ENCODE measurements at regions not wholly inside any gene's neighbourhood (a gene's known extent, or its start where the extent isn't known, plus 50 kb on each side); places are given as distances from the start of the nearest gene placed in this dataset.

DNA sequence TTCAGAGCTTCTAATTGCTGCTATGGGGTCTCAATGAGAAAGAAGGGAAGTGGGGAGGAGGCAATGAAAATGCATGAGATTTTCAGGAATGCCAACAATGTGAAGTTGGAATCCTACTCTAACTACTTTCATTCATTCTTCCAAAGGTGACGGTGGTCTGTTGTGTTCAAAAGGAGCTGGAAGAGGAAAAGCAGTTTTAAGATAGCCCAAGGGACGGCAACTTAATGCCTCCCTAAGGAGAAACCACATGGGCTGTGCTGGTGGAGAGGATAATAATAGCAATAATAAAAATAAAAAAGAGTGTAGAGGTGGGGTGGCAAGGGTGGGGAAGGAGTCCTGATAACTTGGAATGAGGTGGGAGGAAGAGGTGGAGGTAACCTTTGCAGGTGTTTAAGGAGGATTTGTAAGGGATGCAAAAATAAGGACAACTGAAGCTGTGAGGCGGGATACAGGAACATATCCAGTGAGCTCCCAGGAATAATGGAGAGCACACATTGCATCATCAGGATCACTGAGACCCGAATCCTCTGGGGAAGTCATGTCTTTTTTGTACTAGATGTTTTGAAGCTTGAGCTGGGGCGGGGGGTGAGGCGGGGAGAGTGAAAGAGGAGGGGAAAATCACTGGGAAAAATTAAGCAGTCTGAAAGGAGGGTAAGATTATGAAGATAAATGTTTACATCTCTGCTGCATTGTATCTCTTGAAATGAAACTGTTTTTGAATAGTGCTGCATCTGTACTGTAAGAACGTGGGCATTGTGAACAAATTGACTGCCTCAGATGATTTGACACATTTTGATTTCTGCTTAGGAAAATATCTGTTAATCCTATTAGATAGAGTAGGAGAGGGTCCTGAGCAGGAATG is 120.1 kb upstream of the TMEM161B start:
- Histone ChIP-seq H3K27ac (no peak overlapping the region), H3K4me3 (no peak overlapping the region)

DNA sequence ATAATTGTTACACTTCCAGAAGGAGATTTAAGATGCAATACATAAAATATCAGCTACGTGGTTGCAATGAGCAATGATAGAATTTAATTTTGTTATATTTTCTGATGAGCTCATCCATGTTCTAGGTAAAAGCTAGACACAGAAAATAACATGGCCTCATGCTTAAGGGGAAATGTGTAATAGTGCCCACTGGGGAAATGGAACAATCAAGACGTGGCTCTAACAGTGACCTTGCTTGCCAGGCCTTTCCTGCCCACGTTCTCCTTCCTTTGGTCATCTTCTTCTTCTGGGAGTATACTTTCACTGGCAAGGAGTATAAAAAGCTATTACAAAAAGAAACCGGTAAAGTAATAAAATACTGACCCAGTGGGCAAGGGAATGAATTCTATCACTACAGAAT is 116.2 kb upstream of the TMEM161B start:
- Histone ChIP-seq H3K27ac (no peak overlapping the region), H3K4me3 (no peak overlapping the region)

DNA sequence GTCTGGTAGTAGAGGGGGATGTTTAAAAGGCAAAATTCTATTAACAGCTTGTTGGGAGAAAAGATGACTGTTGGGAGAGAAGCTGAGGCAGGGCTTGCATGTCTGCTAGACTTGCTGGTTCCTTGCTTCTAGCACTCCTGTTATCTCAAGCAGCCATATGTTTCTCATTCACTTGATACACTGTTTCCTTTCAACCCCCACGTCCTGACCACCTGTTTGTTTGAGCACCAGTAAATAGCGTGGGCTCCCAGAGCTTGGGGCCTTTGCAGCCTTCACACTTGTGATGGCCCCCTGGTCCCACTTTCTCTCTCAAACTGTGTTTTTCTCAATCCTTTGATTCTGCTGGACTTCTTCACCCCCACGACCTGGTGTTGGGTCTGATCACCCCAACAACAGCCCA is 111.7 kb upstream of the TMEM161B start:
- H3K27ac ChIP-seq = no peak overlapping the region
- no peak overlapping the region for H3K4me3 ChIP-seq

DNA sequence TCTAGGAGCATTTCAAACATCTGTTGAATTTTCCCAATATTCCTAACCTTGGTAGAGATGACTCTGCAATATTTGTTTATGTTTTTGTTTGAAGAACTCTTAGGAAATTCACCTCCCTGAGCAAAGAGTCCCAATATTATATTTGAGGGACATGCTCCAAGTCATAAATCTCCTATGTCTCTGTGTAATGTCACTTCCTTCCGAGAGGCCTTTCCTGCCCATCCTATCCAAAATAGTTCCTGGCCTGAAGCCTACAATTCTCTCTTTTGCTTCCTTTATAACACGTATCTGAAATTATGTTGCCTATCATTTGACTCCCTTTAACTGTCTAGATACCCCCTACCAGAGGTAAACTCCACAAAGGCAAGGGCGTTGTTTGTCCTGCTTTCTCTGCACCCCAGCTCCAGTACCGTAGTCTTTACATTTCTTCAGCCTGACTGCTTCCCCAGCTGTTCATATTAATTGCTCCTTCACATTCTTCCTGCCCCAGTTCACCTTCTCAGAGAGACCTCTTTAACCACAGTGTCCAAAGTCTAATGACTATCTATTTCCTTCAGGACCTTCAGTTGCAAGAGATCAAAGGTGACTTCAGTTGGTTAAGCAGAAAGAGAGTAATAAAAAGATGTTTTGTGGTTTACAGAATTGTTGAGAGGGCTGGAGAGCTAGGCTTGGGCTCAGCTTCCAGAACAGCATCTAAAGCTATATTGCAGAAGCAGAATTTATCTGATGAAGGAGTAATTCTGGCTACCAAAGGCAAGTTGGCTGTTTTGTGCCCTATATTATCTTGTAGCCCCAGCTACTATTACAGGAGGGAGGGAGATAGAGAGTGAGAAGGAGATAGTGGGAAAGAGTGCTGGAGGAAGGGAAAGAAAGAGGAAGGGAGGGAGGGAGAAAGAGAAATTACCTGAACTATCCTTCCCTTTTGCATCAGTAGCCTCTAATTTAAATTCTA is 109.3 kb upstream of the TMEM161B start:
- H3K4me3 ChIP-seq = no peak overlapping the region
- H3K27ac ChIP-seq = no peak overlapping the region

DNA sequence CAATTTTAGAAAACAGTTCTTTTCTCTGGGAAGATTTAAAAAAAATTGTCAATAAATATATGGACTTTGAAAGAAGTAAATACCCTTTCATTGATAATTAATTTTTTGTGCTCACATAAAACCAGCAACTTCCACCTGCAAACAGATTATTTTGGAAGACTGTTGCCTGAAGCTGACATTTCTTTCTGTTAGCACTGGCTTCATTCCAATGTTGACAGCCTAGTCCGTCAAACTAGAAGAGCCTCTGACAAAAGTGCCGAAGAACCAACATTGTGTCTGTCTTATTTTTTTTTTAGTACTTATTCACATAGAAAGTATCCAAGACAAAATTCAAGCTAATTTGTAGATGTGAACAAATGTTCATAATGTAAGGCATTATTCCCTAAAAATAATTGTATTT is 108.6 kb upstream of the TMEM161B start:
- H3K27ac ChIP-seq = no peak overlapping the region
- no peak overlapping the region for H3K4me3 ChIP-seq

DNA sequence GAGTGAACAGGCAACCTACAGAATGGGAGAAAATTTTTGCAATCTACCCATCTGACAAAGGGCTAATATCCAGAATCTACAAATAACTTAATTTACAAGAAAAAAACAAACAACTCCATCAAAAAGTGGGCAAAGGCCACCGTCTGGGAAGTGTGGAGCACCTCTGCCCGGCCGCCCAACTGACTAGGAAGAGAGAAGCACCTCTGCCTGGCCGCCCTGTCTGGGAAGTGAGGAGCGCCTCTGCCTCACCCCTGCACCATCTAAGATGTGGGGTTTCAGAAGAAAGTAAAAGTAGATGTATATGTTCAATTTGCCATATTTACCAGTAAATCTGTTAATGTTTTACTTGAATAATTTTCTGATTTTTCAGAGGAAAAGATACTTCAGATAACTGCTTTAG is 108.1 kb upstream of the TMEM161B start:
- H3K27ac ChIP-seq = no peak overlapping the region
- H3K4me3 ChIP-seq = no peak overlapping the region

DNA sequence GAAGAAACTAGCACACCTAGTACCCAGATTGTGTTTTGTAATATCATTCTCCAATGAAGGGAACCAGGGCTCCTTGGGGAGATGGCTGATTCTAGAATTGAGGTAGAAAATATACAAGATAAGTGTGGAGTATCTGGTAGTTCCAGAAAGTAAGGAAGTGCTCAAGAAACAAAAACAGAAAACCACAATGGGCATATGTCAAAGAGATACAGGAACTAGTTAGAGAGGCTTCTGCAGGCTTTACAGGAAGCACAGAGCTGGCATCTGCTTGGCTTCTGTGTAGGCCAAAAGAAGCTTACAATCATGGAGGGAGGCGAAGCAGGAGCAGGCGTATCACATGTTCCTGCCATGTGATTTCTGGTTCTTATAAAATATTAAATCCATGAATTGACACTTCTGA is 105.7 kb upstream of the TMEM161B start:
- Histone ChIP-seq H3K27ac (no peak overlapping the region), H3K4me3 (no peak overlapping the region)

DNA sequence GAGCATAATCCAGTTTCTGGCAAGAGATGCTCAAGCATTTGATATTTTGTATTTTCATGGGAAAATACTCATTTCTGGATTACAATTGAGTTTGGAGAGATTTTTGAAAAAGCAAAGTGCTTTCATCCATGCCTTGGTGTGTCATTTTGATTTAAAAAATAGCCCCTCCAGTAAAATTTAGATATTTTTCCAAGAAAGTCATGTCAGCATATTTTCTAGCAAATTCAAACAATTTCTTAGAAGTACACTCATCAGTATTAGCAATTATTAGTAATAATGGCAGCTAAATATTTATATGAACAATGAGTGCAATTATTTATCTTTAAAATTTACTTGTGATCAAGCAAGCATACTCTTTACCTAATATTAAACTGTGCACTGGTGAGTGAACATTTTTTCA is 102.2 kb upstream of the TMEM161B start:
- H3K4me3 ChIP-seq = no peak overlapping the region
- H3K27ac ChIP-seq = no peak overlapping the region

DNA sequence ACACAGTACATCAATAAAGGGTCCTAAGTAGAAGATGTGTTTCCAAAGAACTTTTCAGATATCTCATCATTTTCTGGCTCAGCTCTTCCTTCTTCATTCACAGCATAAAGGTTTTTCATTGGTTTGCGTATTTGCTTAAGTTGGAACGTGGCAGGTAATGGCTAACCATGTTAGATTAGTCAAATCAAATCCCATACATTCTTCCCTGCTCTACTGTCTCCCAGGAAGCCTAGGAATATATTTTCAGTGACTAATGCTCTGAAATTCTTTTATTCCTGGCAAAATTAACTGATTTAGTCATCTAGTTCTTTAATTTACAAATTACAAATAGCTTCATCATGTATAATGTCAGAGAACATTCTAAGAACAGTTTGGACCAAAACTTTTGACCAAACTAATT is 99.6 kb upstream of the TMEM161B start:
- no peak overlapping the region for H3K27ac ChIP-seq
- no peak overlapping the region for H3K4me3 ChIP-seq

DNA sequence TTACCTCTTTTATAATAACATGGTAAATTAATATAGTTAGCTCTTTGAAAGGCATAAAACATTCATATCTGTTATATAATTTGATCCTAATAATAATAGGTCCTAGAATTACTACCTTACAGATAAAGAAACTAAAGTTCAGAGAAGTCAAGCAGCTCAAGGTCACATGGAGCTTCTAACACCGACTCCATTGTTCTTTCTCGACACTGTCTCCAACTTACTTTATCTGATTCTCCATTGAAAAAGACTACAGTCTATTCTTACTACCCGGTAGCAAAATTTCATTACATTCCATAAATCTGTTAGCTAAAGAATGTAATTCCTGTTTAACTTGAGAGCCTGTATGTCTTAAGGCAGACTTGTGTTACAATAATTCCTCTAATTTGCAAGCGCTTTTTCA is 96.3 kb upstream of the TMEM161B start:
- H3K4me3 ChIP-seq = no peak overlapping the region

DNA sequence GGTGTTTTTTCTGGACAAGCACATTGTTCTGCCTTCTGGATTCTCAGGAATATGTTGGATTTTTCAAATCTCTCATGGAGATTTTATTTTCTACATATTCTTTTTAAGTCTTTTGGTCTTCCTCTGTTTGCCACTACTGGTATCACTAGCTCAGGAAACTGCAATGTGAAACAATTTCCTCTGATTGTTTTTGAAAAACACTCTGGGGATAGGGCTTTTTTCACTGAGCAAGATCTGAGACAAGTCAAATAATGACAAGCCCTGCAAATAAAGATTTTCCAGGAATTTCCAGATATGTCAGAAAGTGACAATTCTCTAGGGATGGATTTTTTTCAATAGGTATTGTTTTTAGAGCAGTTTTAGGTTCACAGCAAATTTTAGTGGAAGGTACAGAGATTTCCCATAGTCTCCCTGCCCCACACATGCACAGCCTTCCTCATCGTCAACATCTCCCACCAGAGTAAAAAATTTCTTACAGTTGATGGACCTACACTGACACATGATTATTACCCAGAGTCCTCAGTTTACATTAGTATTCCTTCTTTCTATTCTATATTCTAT is 86.9 kb upstream of the TMEM161B start:
- Histone ChIP-seq H3K4me3 (no peak overlapping the region), H3K27ac (no peak overlapping the region)

More for the DNA sequence above, 96.3 kb upstream of the TMEM161B start:
- H3K27ac ChIP-seq = no peak overlapping the region

DNA sequence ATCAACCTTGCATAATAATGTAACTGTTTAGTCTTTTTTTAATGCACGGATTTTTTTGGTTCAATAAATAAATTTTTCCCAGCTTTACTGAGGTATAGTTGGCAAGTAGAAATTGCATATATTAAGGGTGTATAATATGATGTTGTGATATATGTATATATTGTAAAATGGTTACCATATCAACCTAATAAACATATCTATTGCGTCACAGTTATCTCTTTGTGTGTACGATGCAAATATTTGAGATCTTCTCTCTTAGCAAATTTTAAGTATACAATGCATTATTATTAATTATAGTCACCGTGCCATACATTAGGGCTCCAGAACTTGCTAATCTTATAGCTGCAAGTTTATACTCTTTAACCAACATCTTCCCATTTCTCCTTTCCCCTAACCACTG is 57.2 kb upstream of the TMEM161B start:
- Histone ChIP-seq H3K27ac (no peak overlapping the region), H3K4me3 (no peak overlapping the region)

DNA sequence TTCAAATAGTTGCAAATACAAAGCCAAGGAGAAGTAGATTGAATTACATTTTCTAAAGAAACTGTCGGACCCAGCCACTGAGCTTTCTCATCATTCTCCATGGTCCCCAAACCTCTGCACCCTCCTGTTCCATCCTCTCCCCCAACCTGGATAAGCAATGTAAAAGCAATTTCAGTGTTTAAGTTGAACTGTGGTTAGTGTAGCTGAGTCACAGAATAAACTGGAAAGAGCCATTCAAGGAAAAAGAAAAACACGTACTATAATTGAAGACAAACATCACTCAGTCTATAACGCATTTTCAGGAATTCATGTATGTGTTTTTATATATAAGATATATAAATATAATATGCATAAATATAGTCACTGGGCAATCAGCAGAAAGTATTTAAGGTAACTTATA is 54.1 kb upstream of the TMEM161B start:
- Histone ChIP-seq H3K4me3 (no peak overlapping the region), H3K27ac (no peak overlapping the region)

Measured in skin epidermis (tissue), 12 donors.